GM23338 (cell line): ENCODE measurements at regions not wholly inside any gene's neighbourhood (a gene's known extent, or its start where the extent isn't known, plus 50 kb on each side); places are given as distances from the start of the nearest gene placed in this dataset.

Source experiments
- ATAC-seq: fragments of 200-7000 bp; cut with Tn5 transposase; 3 replicates; pipeline ENCODE4 v1.9.1; 2020
- DNase-seq: peaks from one replicate; pipeline ENCODE4 v3.0.0-alpha.2; 2015; ENCODE audit warnings: low spot score
- H2AFZ ChIP-seq: fragments of 200-600 bp; sonication (generic); 2 replicates; pipeline ENCODE4 v1.8.0; 2016; ENCODE audit warnings: antibody characterized with exemption, mild to moderate bottlenecking, moderate library complexity
- H3F3A ChIP-seq: fragments of 200-600 bp; sonication (generic); replicated peaks from 2 replicates; pipeline ENCODE4 v1.8.0; 2017; ENCODE audit warnings: antibody characterized with exemption, mixed run types, low read depth
- H3K27ac ChIP-seq: fragments of 200-600 bp; sonication (generic); 2 replicates; pipeline ENCODE4 v1.6.1; 2016; ENCODE audit warnings: low read depth
- H3K27me3 ChIP-seq: fragments of 200-600 bp; sonication (generic); 2 replicates; pipeline ENCODE4 v1.8.0; 2016; ENCODE audit warnings: mild to moderate bottlenecking, mixed run types, moderate library complexity; ENCODE audit not compliant: insufficient read depth
- H3K36me3 ChIP-seq: fragments of 200-600 bp; sonication (generic); 2 replicates; pipeline ENCODE4 v1.8.0; 2016; ENCODE audit warnings: mild to moderate bottlenecking; ENCODE audit not compliant: insufficient read depth
- H3K4me1 ChIP-seq: fragments of 200-600 bp; sonication (generic); 2 replicates; pipeline ENCODE4 v1.8.0; 2016; ENCODE audit warnings: mild to moderate bottlenecking, moderate library complexity; ENCODE audit not compliant: insufficient read depth
- H3K4me2 ChIP-seq: fragments of 200-600 bp; sonication (generic); 2 replicates; pipeline ENCODE4 v1.7.1; 2017; ENCODE audit warnings: mixed run types
- H3K4me3 ChIP-seq: fragments of 200-600 bp; sonication (generic); 2 replicates; pipeline ENCODE4 v1.6.1; 2016; ENCODE audit warnings: mixed run types
- H3K79me2 ChIP-seq: fragments of 200-600 bp; sonication (generic); replicated peaks from 2 replicates; pipeline ENCODE4 v1.8.0; 2017; ENCODE audit warnings: mild to moderate bottlenecking; ENCODE audit not compliant: insufficient read depth
- H3K9me2 ChIP-seq: fragments of 200-600 bp; sonication (generic); 2 replicates; pipeline ENCODE4 v1.8.0; 2017; ENCODE audit not compliant: insufficient read depth
- H4K20me1 ChIP-seq: fragments of 200-600 bp; sonication (generic); replicated peaks from 2 replicates; pipeline ENCODE4 v1.8.0; 2017; ENCODE audit warnings: mild to moderate bottlenecking; ENCODE audit not compliant: insufficient read depth
- H3K27ac Mint-ChIP-seq: 2 replicates; pipeline ENCODE4 v1.8.0; 2020; ENCODE audit warnings: inconsistent platforms, mild to moderate bottlenecking, moderate library complexity, mixed read lengths
- H3K27me3 Mint-ChIP-seq: 3 replicates; pipeline ENCODE4 v1.8.0; 2022; ENCODE audit warnings: low read depth, mild to moderate bottlenecking, moderate library complexity, mixed read lengths, inconsistent platforms; ENCODE audit not compliant: insufficient read depth, poor library complexity
- H3K36me3 Mint-ChIP-seq: 3 replicates; pipeline ENCODE4 v1.8.0; 2021; ENCODE audit warnings: low read depth, mild to moderate bottlenecking, inconsistent platforms, moderate library complexity, mixed read lengths
- H3K4me1 Mint-ChIP-seq: 3 replicates; pipeline ENCODE4 v1.8.0; 2020; ENCODE audit warnings: mild to moderate bottlenecking, inconsistent platforms, mixed read lengths
- H3K4me3 Mint-ChIP-seq: 3 replicates; pipeline ENCODE4 v1.8.0; 2021; ENCODE audit warnings: moderate library complexity, mild to moderate bottlenecking, inconsistent platforms, mixed read lengths
- H3K9me3 Mint-ChIP-seq: 3 replicates; pipeline ENCODE4 v1.8.0; 2020; ENCODE audit warnings: moderate library complexity, mild to moderate bottlenecking, inconsistent platforms, mixed read lengths
- CREB1 ChIP-seq: fragments of 250-450 bp; sonication (Bioruptor Pico); IDR thresholded peaks from 2 replicates; pipeline ENCODE4 v1.5.0; 2020; ENCODE audit warnings: low read depth, mild to moderate bottlenecking, moderate library complexity
- EZH2 ChIP-seq: fragments of 200-600 bp; sonication (generic); IDR thresholded peaks from one replicate; pipeline ENCODE4 v1.8.0; 2017; ENCODE audit warnings: antibody characterized with exemption, mild to moderate bottlenecking, low read depth; ENCODE audit not compliant: unreplicated experiment
- EZH2phosphoT487 ChIP-seq: fragments of 200-600 bp; sonication (generic); IDR thresholded peaks from one replicate; pipeline ENCODE4 v1.8.1; 2018; ENCODE audit warnings: antibody characterized with exemption; ENCODE audit not compliant: unreplicated experiment
- JUNB ChIP-seq: IDR thresholded peaks from one replicate; pipeline ENCODE4 v1.6.1; 2016; ENCODE audit warnings: antibody characterized with exemption; ENCODE audit not compliant: unreplicated experiment
- NANOG ChIP-seq: IDR thresholded peaks from 2 replicates; pipeline ENCODE4 v1.6.1; 2016; ENCODE audit warnings: antibody characterized with exemption, borderline replicate concordance
- POLR2AphosphoS5 ChIP-seq: IDR thresholded peaks from 2 replicates; pipeline ENCODE4 v1.6.1; 2016; ENCODE audit warnings: antibody characterized with exemption, low read depth
- STAT1 ChIP-seq: IDR thresholded peaks from one replicate; pipeline ENCODE4 v1.6.1; 2016; ENCODE audit warnings: antibody characterized with exemption; ENCODE audit not compliant: unreplicated experiment
- ZNF114 ChIP-seq: fragments of 250-450 bp; sonication (Bioruptor Pico); IDR thresholded peaks from 2 replicates; pipeline ENCODE4 v1.5.0; 2020; ENCODE audit warnings: mild to moderate bottlenecking, moderate library complexity
- ZNF331 ChIP-seq: fragments of 250-450 bp; sonication (Bioruptor Pico); IDR thresholded peaks from 2 replicates; pipeline ENCODE4 v1.5.0; 2020; ENCODE audit warnings: low read depth, mild to moderate bottlenecking, moderate library complexity
- TF ChIP-seq, protein P1 (sequence below): fragments of 250-450 bp; sonication (Bioruptor Pico); IDR thresholded peaks from 2 replicates; pipeline ENCODE4 v1.5.0; 2020; ENCODE audit warnings: mild to moderate bottlenecking, moderate library complexity
- TF ChIP-seq, protein P2 (sequence below): IDR thresholded peaks from 2 replicates; pipeline ENCODE4 v1.6.1; 2016; ENCODE audit warnings: antibody characterized with exemption

GRCh38 chr1:42006093-42006492 is 87.4 kb upstream of the HIVEP3 start (continued):
- TF ChIP-seq, protein P1, sequence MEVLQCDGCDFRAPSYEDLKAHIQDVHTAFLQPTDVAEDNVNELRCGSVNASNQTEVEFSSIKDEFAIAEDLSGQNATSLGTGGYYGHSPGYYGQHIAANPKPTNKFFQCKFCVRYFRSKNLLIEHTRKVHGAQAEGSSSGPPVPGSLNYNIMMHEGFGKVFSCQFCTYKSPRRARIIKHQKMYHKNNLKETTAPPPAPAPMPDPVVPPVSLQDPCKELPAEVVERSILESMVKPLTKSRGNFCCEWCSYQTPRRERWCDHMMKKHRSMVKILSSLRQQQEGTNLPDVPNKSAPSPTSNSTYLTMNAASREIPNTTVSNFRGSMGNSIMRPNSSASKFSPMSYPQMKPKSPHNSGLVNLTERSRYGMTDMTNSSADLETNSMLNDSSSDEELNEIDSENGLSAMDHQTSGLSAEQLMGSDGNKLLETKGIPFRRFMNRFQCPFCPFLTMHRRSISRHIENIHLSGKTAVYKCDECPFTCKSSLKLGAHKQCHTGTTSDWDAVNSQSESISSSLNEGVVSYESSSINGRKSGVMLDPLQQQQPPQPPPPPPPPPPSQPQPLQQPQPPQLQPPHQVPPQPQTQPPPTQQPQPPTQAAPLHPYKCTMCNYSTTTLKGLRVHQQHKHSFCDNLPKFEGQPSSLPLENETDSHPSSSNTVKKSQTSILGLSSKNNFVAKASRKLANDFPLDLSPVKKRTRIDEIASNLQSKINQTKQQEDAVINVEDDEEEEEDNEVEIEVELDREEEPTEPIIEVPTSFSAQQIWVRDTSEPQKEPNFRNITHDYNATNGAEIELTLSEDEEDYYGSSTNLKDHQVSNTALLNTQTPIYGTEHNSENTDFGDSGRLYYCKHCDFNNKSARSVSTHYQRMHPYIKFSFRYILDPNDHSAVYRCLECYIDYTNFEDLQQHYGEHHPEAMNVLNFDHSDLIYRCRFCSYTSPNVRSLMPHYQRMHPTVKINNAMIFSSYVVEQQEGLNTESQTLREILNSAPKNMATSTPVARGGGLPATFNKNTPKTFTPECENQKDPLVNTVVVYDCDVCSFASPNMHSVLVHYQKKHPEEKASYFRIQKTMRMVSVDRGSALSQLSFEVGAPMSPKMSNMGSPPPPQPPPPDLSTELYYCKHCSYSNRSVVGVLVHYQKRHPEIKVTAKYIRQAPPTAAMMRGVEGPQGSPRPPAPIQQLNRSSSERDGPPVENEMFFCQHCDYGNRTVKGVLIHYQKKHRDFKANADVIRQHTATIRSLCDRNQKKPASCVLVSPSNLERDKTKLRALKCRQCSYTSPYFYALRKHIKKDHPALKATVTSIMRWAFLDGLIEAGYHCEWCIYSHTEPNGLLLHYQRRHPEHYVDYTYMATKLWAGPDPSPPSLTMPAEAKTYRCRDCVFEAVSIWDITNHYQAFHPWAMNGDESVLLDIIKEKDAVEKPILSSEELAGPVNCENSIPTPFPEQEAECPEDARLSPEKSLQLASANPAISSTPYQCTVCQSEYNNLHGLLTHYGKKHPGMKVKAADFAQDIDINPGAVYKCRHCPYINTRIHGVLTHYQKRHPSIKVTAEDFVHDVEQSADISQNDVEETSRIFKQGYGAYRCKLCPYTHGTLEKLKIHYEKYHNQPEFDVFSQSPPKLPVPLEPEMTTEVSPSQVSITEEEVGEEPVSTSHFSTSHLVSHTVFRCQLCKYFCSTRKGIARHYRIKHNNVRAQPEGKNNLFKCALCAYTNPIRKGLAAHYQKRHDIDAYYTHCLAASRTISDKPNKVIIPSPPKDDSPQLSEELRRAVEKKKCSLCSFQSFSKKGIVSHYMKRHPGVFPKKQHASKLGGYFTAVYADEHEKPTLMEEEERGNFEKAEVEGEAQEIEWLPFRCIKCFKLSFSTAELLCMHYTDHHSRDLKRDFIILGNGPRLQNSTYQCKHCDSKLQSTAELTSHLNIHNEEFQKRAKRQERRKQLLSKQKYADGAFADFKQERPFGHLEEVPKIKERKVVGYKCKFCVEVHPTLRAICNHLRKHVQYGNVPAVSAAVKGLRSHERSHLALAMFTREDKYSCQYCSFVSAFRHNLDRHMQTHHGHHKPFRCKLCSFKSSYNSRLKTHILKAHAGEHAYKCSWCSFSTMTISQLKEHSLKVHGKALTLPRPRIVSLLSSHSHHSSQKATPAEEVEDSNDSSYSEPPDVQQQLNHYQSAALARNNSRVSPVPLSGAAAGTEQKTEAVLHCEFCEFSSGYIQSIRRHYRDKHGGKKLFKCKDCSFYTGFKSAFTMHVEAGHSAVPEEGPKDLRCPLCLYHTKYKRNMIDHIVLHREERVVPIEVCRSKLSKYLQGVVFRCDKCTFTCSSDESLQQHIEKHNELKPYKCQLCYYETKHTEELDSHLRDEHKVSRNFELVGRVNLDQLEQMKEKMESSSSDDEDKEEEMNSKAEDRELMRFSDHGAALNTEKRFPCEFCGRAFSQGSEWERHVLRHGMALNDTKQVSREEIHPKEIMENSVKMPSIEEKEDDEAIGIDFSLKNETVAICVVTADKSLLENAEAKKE, result no peak
- TF ChIP-seq EZH2phosphoT487 (no peak), ZNF331 (CRISPR knock-in tag) (no peak), CREB1 (CRISPR knock-in tag) (no peak), JUNB (no peak)

DNA sequence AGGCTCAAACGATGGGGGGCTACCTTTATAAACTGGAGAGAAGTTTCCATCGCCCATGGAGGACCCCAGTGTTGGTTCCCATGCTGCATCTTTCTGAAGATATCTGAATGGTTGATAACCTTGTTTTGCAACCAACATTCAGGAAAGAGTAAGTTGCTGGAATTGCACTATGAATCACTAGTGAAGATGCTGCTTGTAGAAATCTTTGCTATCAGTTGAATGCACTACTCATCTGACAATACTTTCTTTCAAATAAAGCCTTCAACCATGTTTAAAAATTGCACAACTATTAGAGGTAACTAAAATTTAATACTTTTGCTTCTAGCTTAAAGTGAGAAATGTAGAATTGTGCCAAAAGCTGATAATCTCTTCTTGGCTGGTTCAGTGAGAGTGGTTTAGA is 86.8 kb upstream of the HIVEP3 start:
- no peak overlapping the region for H3K4me3 ChIP-seq
- H3K36me3 Mint-ChIP-seq, result no peaks in the 10 kb centered on the region
- TF ChIP-seq JUNB (no peak), CREB1 (CRISPR knock-in tag) (no peak), POLR2AphosphoS5 (no peak), ZNF114 (CRISPR knock-in tag) (no peak), ZNF331 (CRISPR knock-in tag) (no peak), EZH2phosphoT487 (no peak), NANOG (no peak), STAT1 (no peak), EZH2 (no peak)
- TF ChIP-seq, protein P2, sequence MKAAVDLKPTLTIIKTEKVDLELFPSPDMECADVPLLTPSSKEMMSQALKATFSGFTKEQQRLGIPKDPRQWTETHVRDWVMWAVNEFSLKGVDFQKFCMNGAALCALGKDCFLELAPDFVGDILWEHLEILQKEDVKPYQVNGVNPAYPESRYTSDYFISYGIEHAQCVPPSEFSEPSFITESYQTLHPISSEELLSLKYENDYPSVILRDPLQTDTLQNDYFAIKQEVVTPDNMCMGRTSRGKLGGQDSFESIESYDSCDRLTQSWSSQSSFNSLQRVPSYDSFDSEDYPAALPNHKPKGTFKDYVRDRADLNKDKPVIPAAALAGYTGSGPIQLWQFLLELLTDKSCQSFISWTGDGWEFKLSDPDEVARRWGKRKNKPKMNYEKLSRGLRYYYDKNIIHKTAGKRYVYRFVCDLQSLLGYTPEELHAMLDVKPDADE, result no peak

More for the DNA sequence above, 86.8 kb upstream of the HIVEP3 start:
- Mint-ChIP-seq H3K27me3 (peaks cover 2% of the 10 kb centered on the region), H3K27ac (no peak overlapping the region), H3K4me3 (no peak overlapping the region), H3K9me3 (no peaks in the 10 kb centered on the region), H3K4me1 (peaks cover 3% of the 10 kb centered on the region; the same call in 1 of the 3 replicates)
- H3K9me2 ChIP-seq, result no peaks in the 10 kb centered on the region
- H3K4me1 ChIP-seq, result 0 out of 2 replicates have a peak, but pooled peaks cover 5% of the 10 kb centered on the region
- no peak for ATAC-seq
- H3K27me3 ChIP-seq, result no peaks in the 10 kb centered on the region
- H3F3A ChIP-seq, result no peaks in the 10 kb centered on the region
- no peaks in the 10 kb centered on the region for H4K20me1 ChIP-seq
- H3K4me2 ChIP-seq, result no peak overlapping the region
- H2AFZ ChIP-seq, result no peak overlapping the region
- DNase-seq, result no peak
- H3K36me3 ChIP-seq, result no peaks in the 10 kb centered on the region
- H3K79me2 ChIP-seq, result no peaks in the 10 kb centered on the region
- H3K27ac ChIP-seq, result no peak overlapping the region
